ENCODE measurements at regions not wholly inside any gene's neighbourhood (a gene's known extent, or its start where the extent isn't known, plus 50 kb on each side); places are given as distances from the start of the nearest gene placed in this dataset.

DNA sequence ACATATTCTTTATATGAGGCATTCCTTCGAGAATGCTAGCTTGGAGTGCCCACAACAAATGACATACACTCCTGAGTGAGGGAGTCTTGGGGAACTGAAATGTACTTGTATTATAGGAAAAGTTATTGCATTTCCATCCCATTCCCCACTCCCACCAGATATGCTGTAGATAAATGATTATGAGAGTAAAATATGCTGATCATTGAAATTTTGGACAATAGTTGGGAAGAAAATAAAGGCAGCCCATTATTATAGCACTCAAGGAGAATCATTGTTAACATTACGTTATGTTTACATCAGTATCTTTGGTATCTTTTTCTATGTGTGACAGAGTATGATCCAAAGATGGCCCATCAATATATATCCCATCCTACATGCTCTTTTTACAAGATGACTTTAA lies 194.4 kb downstream of the GATA3 start:
- no peak overlapping the region for H3K27ac Mint-ChIP-seq (ENCODE audit: unreplicated experiment)
- no peaks in the 10 kb centered on the region for H3K9me3 ChIP-seq
- DNase-seq: no peak
- peaks cover 6% of the 10 kb centered on the region for H3K4me1 Mint-ChIP-seq (ENCODE audit: low read depth, unreplicated experiment)
- no peaks in the 10 kb centered on the region for H3K36me3 ChIP-seq (ENCODE audit: control insufficient read depth, insufficient read depth, low read length)
- intact Hi-C loops (cut with micrococcal nuclease; ENCODE audit: unreplicated experiment): no loop called here
- no peaks in the 10 kb centered on the region for H3K36me3 Mint-ChIP-seq (ENCODE audit: insufficient read depth, unreplicated experiment)
- POLR2A ChIA-PET: no interaction called here
- no peak overlapping the region for H3K4me3 ChIP-seq (ENCODE audit: low read depth, low read length)
- no peaks in the 10 kb centered on the region for H3K9me3 Mint-ChIP-seq (ENCODE audit: unreplicated experiment)
- TF ChIP-seq, protein P1, sequence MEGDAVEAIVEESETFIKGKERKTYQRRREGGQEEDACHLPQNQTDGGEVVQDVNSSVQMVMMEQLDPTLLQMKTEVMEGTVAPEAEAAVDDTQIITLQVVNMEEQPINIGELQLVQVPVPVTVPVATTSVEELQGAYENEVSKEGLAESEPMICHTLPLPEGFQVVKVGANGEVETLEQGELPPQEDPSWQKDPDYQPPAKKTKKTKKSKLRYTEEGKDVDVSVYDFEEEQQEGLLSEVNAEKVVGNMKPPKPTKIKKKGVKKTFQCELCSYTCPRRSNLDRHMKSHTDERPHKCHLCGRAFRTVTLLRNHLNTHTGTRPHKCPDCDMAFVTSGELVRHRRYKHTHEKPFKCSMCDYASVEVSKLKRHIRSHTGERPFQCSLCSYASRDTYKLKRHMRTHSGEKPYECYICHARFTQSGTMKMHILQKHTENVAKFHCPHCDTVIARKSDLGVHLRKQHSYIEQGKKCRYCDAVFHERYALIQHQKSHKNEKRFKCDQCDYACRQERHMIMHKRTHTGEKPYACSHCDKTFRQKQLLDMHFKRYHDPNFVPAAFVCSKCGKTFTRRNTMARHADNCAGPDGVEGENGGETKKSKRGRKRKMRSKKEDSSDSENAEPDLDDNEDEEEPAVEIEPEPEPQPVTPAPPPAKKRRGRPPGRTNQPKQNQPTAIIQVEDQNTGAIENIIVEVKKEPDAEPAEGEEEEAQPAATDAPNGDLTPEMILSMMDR (IDR thresholded peaks at IDR 0.05; ENCODE audit: insufficient read depth in 1 of 2, low read depth in 1 of 2, low read length in 1 of 2, severe bottlenecking in 1 of 2, unreplicated experiment in 1 of 2): no peak
- no peaks in the 10 kb centered on the region for H3K27me3 ChIP-seq (replicated peaks; ENCODE audit: control insufficient read depth, insufficient read depth, low read length)
- CTCF ChIA-PET: no interaction called here
- H3K4me3 Mint-ChIP-seq (ENCODE audit: unreplicated experiment): no peak overlapping the region
- H3K27me3 Mint-ChIP-seq (ENCODE audit: insufficient read depth, unreplicated experiment): no peaks in the 10 kb centered on the region
- no peaks in the 10 kb centered on the region for H3K4me1 ChIP-seq
- BruUV-seq (replicated peaks): no TSS peak

DNA sequence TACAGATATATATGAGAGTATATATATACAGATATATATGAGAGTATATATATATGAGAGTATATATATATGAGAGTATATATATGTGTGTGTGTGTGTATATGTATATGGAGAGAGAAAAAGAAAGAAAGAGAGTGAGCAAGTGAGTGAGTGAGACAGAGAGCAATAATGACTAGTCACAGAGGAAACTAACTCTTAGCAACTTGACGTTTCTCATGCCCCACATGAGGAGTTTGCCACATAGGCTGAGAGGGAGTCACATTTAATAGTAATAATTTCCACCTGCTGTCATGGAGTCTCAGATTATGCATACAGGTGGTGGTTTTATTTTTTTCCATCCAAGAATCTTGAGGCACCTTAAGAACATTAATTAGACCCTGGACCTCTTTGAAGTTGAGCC lies 199.9 kb downstream of the GATA3 start:
- H3K4me3 ChIP-seq (ENCODE audit: low read depth, low read length): no peak overlapping the region
- Mint-ChIP-seq H3K4me1 (ENCODE audit: low read depth, unreplicated experiment) (peaks cover 6% of the 10 kb centered on the region), H3K27me3 (ENCODE audit: insufficient read depth, unreplicated experiment) (no peaks in the 10 kb centered on the region), H3K9me3 (ENCODE audit: unreplicated experiment) (peaks cover 9% of the 10 kb centered on the region), H3K4me3 (ENCODE audit: unreplicated experiment) (no peak overlapping the region), H3K36me3 (ENCODE audit: insufficient read depth, unreplicated experiment) (no peaks in the 10 kb centered on the region), H3K27ac (ENCODE audit: unreplicated experiment) (no peak overlapping the region)
- DNase-seq: no peak
- H3K4me1 ChIP-seq: no peaks in the 10 kb centered on the region
- TF ChIP-seq, protein P1 (IDR thresholded peaks at IDR 0.05; ENCODE audit: insufficient read depth in 1 of 2, low read depth in 1 of 2, low read length in 1 of 2, severe bottlenecking in 1 of 2, unreplicated experiment in 1 of 2): no peak
- no peaks in the 10 kb centered on the region for H3K36me3 ChIP-seq (ENCODE audit: control insufficient read depth, insufficient read depth, low read length)
- H3K9me3 ChIP-seq: no peaks in the 10 kb centered on the region; the same call in 1 of the 2 replicates
- no TSS peak for BruUV-seq (replicated peaks)
- ChIA-PET CTCF (no interaction called here), POLR2A (no interaction called here)
- intact Hi-C loops (cut with micrococcal nuclease; ENCODE audit: unreplicated experiment): no loop called here
- H3K27me3 ChIP-seq (replicated peaks; ENCODE audit: control insufficient read depth, insufficient read depth, low read length): no peaks in the 10 kb centered on the region

DNA sequence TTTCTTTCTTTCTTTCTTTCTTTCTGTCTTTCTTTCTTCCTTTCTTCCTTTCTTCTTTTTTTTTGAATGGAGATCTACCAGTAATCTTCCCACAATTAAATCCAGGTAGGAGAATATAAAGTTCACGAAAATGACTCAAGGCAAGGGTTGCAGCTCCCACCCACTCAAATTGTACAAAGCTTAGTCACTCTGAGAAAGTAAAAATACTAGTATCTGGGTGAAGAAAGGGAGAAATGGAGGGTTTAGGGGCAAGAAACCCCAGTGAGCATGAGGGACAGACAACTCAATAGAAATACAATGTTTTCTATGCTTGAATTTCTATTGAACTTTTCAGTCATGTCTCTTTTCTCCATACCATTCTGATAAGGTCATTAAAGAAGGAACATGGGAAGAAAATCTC lies 200.8 kb downstream of the GATA3 start:
- peaks cover 9% of the 10 kb centered on the region for H3K9me3 Mint-ChIP-seq (ENCODE audit: unreplicated experiment)

More for the DNA sequence above, 200.8 kb downstream of the GATA3 start:
- no peaks in the 10 kb centered on the region for H3K27me3 Mint-ChIP-seq (ENCODE audit: insufficient read depth, unreplicated experiment)
- no peak for DNase-seq
- BruUV-seq (replicated peaks): no TSS peak
- intact Hi-C loops (cut with micrococcal nuclease; ENCODE audit: unreplicated experiment): no loop called here
- H3K36me3 ChIP-seq (ENCODE audit: control insufficient read depth, insufficient read depth, low read length): no peaks in the 10 kb centered on the region
- no peaks in the 10 kb centered on the region for H3K27me3 ChIP-seq (replicated peaks; ENCODE audit: control insufficient read depth, insufficient read depth, low read length)
- no peak overlapping the region for H3K4me3 ChIP-seq (ENCODE audit: low read depth, low read length)
- TF ChIP-seq, protein P1 (IDR thresholded peaks at IDR 0.05; ENCODE audit: insufficient read depth in 1 of 2, low read depth in 1 of 2, low read length in 1 of 2, severe bottlenecking in 1 of 2, unreplicated experiment in 1 of 2): no peak
- H3K9me3 ChIP-seq: no peaks in the 10 kb centered on the region; the same call in 1 of the 2 replicates
- H3K4me1 ChIP-seq: no peaks in the 10 kb centered on the region
- no peaks in the 10 kb centered on the region for H3K36me3 Mint-ChIP-seq (ENCODE audit: insufficient read depth, unreplicated experiment)
- CTCF ChIA-PET: no interaction called here
- POLR2A ChIA-PET: no interaction called here
- H3K4me1 Mint-ChIP-seq (ENCODE audit: low read depth, unreplicated experiment): peaks cover 6% of the 10 kb centered on the region
- no peak overlapping the region for H3K27ac Mint-ChIP-seq (ENCODE audit: unreplicated experiment)
- no peak overlapping the region for H3K4me3 Mint-ChIP-seq (ENCODE audit: unreplicated experiment)
